ENCODE measurements at regions not wholly inside any gene's neighbourhood (a gene's known extent, or its start where the extent isn't known, plus 50 kb on each side); places are given as distances from the start of the nearest gene placed in this dataset.

GRCh38 chr2:2671826-2672225 lies 340.8 kb upstream of the MYT1L start:
- DNase-seq (ENCODE audit: low spot score), result no peak
- TF ChIP-seq CTCF (IDR thresholded peaks at IDR 0.05; ENCODE audit: extremely low read depth, missing control alignments), result no peak

DNA sequence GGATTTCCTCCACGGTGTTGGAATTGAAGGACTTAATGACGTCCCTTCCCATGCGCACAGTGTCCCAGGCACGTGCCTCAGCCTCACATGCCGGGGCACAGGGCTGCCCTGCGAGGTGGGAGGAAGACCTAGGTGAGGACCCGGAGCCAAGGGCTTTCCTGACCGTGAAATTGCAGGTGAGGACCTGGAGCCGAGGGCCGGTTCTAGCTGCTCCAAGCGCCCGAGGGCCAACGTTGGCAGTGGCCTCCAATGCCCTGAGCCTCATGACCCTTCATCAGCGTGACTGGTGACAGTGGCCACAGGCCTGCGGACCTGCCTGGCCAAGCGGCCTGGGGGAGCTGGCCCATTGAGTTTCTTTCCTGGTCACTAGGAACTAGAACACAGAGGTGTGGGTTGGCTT lies 338.2 kb upstream of the MYT1L start:
- no peak for DNase-seq (ENCODE audit: low spot score)
- TF ChIP-seq CTCF (IDR thresholded peaks at IDR 0.05; ENCODE audit: extremely low read depth, missing control alignments), result no peak

GRCh38 chr2:2668681-2669265 lies 337.7 kb upstream of the MYT1L start:
- TF ChIP-seq CTCF (IDR thresholded peaks at IDR 0.05; ENCODE audit: extremely low read depth, missing control alignments), result no peak
- DNase-seq (ENCODE audit: low spot score), result no peak

DNA sequence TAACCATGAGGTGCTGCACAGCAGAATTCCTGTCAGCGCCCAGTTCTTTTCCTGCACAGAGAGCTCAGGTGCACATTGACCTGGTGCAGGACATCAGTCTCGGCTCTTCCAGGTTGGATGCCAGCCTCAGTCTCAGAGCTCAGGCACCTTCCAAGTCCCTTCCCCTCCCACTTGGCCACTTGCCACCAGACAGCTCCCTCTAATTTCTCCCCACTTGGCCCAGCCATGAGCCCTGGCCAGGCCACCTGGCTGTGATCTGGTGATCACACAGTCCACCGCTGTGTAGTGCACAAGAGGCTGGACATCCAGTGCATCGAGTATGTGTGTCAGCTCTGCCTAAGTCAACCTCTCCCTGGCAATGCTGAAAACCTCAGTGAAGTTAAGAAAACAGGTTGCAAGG lies 336.6 kb upstream of the MYT1L start:
- DNase-seq (ENCODE audit: low spot score), result no peak
- no peak for TF ChIP-seq CTCF (IDR thresholded peaks at IDR 0.05; ENCODE audit: extremely low read depth, missing control alignments)

DNA sequence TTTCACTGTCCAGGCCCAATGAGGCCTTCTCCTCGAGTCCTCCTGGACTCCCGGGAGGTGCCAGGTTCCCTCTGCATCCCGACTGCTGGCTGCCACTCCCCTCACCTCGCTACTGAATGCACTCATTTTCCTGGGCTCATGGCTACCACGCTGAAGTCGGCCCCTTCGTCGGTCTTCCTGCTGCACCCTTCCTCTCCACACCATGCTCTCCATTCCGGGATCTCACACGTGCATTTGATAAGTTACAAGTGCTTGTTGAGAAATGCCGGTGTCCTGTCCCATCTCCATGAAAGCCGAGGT lies 334.7 kb upstream of the MYT1L start:
- DNase-seq (ENCODE audit: low spot score), result no peak
- TF ChIP-seq CTCF (IDR thresholded peaks at IDR 0.05; ENCODE audit: extremely low read depth, missing control alignments), result no peak

GRCh38 chr2:2664989-2665833 lies 334.1 kb upstream of the MYT1L start:
- DNase-seq (ENCODE audit: low spot score), result no peak
- no peak for TF ChIP-seq CTCF (IDR thresholded peaks at IDR 0.05; ENCODE audit: extremely low read depth, missing control alignments)

DNA sequence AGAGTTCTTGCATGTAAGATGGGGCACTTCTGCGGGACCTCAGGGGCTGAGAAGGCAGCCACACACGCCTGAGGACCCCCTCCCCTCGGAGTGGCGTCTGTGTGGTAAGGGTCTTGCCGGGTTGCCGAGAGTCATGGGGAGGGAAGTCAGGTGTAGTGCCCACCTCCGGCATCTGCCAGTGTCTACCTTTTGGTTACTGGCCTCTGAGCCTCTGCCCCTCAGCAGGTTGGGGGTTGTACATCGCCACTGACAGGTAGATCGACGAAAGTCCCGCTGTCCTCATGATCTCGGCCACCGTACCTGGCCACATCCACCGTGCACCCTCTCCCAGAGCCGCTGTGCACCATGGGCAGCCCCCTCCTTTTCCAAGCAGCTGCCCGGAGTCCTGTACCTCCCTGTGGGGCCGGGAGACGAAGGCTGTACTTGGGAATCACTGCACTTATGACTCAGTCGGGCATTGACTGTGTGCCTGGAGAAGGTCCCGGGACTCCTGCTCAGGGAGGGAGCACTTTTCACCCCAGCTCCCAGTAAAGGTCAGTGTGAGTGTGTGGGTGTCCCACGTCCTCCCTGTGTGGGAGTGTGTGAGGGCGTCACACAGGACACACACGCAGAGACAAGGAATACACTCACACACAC lies 332.4 kb upstream of the MYT1L start:
- DNase-seq (ENCODE audit: low spot score), result no peak
- TF ChIP-seq CTCF (IDR thresholded peaks at IDR 0.05; ENCODE audit: extremely low read depth, missing control alignments), result no peak
